Middle frontal gyrus (tissue), 1 donor: ENCODE measurements at regions not wholly inside any gene's neighbourhood (a gene's known extent, or its start where the extent isn't known, plus 50 kb on each side); places are given as distances from the start of the nearest gene placed in this dataset.
"Not testable (repeated sequence)": the region's sequence is repeated elsewhere in the genome, so short reads cannot be mapped to it uniquely, and the experiment has no call there.

Experiments
- DNase-seq: peaks from one replicate; pipeline ENCODE4 v3.0.0-alpha.2; 2015; ENCODE audit warnings: low spot score; ENCODE audit errors: extremely low spot score

GRCh38 chr1:94303005-94303404 lies 65.6 kb upstream of the ARHGAP29 start:
- no peak for DNase-seq

GRCh38 chr1:94302497-94302896 lies 65.1 kb upstream of the ARHGAP29 start:
- DNase-seq, result no peak

GRCh38 chr1:94301186-94301585 lies 63.8 kb upstream of the ARHGAP29 start:
- DNase-seq, result no peak

GRCh38 chr1:94300731-94301130 lies 63.3 kb upstream of the ARHGAP29 start:
- no peak for DNase-seq

DNA sequence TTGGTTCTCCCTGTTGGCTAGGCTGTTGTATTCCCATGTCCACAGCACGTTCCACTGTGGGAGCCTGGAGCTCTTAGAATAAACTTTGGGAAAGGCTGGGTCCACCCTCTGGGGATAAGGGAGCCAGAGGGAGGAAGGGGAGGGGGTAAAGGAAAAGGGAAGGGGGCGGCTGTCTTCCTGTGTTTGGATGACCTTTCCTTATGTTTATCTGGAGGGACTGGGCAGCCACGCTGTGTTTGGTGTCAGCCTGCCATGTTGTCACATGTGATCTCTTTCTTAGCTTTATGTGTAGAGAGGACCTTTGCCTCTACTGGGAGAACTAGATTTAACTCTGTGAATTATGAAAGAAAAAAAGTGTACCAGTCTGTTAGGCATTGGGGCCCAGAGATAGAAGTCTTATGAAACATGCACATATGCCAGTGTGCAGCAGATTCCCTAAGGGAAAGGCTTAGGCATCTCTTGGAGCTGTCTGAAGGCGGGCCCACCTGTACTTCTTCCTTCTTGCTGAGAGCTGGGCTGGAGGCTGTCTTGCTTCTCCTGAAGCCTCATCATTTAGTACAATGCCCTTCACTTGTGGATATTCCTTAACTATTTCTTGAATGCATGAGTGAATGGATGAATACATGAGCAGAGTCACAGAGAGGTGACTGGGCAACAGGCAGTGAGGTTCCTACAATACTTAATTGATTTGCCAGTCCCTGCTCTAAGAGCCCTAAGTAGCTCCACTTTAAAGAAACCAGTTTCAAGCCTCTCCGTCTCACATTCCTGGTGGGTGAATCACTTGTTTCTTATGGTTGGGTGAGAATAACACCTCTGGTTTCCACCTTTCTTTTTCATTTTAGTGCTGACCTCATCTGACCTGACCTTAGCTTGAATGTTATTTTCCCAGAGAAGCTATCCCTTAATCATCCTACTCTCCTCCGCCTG lies 62.5 kb upstream of the ARHGAP29 start:
- DNase-seq, result no peak

GRCh38 chr1:94298861-94299260 lies 61.5 kb upstream of the ARHGAP29 start:
- no peak for DNase-seq

DNA sequence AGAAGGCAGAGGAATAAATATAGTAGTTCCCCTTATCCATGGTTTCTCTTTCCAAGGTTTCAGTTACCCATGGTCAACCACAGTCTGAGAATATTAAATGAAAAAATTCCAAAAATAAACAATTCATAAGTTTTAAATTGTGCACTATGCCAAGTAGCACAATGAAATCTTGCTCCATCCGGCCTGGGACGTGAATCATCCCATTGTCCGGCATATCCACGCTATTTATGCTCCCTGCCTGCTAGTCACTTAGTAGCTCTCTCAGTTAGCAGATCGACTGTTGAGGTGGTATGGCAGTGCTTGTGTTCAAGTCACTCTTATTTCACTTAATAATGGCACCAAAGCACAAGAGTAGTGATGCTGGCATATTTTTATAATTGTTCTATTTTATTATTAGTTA lies 58.6 kb upstream of the ARHGAP29 start:
- no peak for DNase-seq

- not testable (repeated sequence) for DNase-seq
Measured at GRCh38 chr1:94292978-94293377, 55.6 kb upstream of the ARHGAP29 start.

DNA sequence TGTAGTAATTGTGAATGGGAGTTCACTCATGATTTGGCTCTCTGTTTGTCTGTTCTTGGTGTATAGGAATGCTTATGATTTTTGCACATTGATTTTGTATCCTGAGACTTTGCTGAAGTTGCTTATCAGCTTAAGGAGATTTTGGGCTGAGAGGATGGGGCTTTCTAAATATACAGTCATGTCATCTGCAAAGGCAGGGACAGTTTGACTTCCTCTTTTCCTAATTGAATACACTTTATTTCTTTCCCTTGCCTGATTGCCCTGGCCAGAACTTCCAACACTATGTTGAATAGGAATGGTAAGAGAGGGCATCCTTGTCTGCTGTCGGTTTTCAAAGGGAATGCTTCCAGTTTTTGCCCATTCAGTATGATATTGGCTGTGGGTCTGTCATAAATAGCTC lies 51.9 kb upstream of the ARHGAP29 start:
- not testable (repeated sequence) for DNase-seq
